H9 (cell line): ENCODE measurements at regions not wholly inside any gene's neighbourhood (a gene's known extent, or its start where the extent isn't known, plus 50 kb on each side); places are given as distances from the start of the nearest gene placed in this dataset.

Experiments used
- DNase-seq: peaks from one replicate; pipeline ENCODE4 v3.0.0-alpha.2; 2017
- H2AFZ ChIP-seq: one replicate; pipeline ENCODE4 v1.6.1; 2013; ENCODE audit warnings: mild to moderate bottlenecking, low read length, control low read depth, moderate library complexity
- H2AK5ac ChIP-seq: 2 replicates; pipeline ENCODE4 v1.6.1; 2013; ENCODE audit warnings: low read length, control low read depth, mixed read lengths; ENCODE audit not compliant: insufficient read length
- H2BK120ac ChIP-seq: one replicate; pipeline ENCODE4 v1.6.1; 2013; ENCODE audit warnings: low read depth, mild to moderate bottlenecking, low read length, control low read depth, inconsistent platforms; ENCODE audit not compliant: poor library complexity, severe bottlenecking
- H2BK12ac ChIP-seq: 2 replicates; pipeline ENCODE4 v1.6.1; 2013; ENCODE audit warnings: low read length, control low read depth, mixed read lengths, low read depth; ENCODE audit not compliant: insufficient read length
- H2BK15ac ChIP-seq: 2 replicates; pipeline ENCODE4 v1.6.1; 2013; ENCODE audit warnings: low read depth, low read length, control low read depth
- H2BK20ac ChIP-seq: one replicate; pipeline ENCODE4 v1.6.1; 2013; ENCODE audit warnings: low read depth, mild to moderate bottlenecking, low read length, control low read depth, inconsistent platforms; ENCODE audit not compliant: poor library complexity, severe bottlenecking
- H2BK5ac ChIP-seq: 2 replicates; pipeline ENCODE4 v1.6.1; 2013; ENCODE audit warnings: low read length, control low read depth, mixed read lengths; ENCODE audit not compliant: insufficient read length
- H3K14ac ChIP-seq: 2 replicates; pipeline ENCODE4 v1.6.1; 2013; ENCODE audit warnings: low read length, control low read depth; ENCODE audit not compliant: insufficient read depth
- H3K18ac ChIP-seq: 2 replicates; pipeline ENCODE4 v1.6.1; 2013; ENCODE audit warnings: low read depth, mild to moderate bottlenecking, mixed read lengths, low read length, control low read depth; ENCODE audit not compliant: insufficient read length
- H3K23ac ChIP-seq: 2 replicates; pipeline ENCODE4 v1.6.1; 2013; ENCODE audit warnings: low read length, control low read depth, mixed read lengths, low read depth; ENCODE audit not compliant: insufficient read length
- H3K23me2 ChIP-seq: 2 replicates; pipeline ENCODE4 v1.6.1; 2013; ENCODE audit warnings: low read depth, mild to moderate bottlenecking, mixed read lengths, low read length, control low read depth; ENCODE audit not compliant: insufficient read length, poor library complexity, severe bottlenecking
- H3K27ac ChIP-seq: 2 replicates; pipeline ENCODE4 v1.5.1; 2013; ENCODE audit warnings: low read length, control low read depth, mixed read lengths, low read depth; ENCODE audit not compliant: insufficient read length
- H3K27me3 ChIP-seq: 2 replicates; pipeline ENCODE4 v1.6.1; 2013; ENCODE audit warnings: low read length, control low read depth, inconsistent platforms; ENCODE audit not compliant: insufficient read depth
- H3K4ac ChIP-seq: 2 replicates; pipeline ENCODE4 v1.6.1; 2013; ENCODE audit warnings: low read depth, mild to moderate bottlenecking, control low read depth, inconsistent platforms, low read length, moderate library complexity
- H3K4me1 ChIP-seq: 2 replicates; pipeline ENCODE4 v1.6.1; 2013; ENCODE audit warnings: low read length, control low read depth, inconsistent platforms; ENCODE audit not compliant: insufficient read depth
- H3K4me2 ChIP-seq: 2 replicates; pipeline ENCODE4 v1.6.1; 2013; ENCODE audit warnings: low read length, control low read depth, mixed read lengths; ENCODE audit not compliant: insufficient read length, insufficient read depth
- H3K56ac ChIP-seq: 2 replicates; pipeline ENCODE4 v1.6.1; 2013; ENCODE audit warnings: low read depth, mild to moderate bottlenecking, mixed read lengths, low read length, control low read depth; ENCODE audit not compliant: insufficient read length
- H3K79me1 ChIP-seq: 2 replicates; pipeline ENCODE4 v1.6.1; 2013; ENCODE audit warnings: low read depth, mild to moderate bottlenecking, moderate library complexity, low read length, control low read depth, inconsistent platforms; ENCODE audit not compliant: insufficient read depth, poor library complexity, severe bottlenecking
- H3K79me2 ChIP-seq: 2 replicates; pipeline ENCODE4 v1.6.1; 2013; ENCODE audit warnings: low read length, control low read depth, inconsistent platforms; ENCODE audit not compliant: insufficient read depth
- H3K9ac ChIP-seq: 2 replicates; pipeline ENCODE4 v1.6.1; 2013; ENCODE audit warnings: low read length, control low read depth, mixed read lengths; ENCODE audit not compliant: insufficient read length; ENCODE audit errors: extremely low read depth
- H3K9me3 ChIP-seq: one replicate; pipeline ENCODE4 v1.6.1; 2013; ENCODE audit warnings: low read depth, low read length, inconsistent platforms; ENCODE audit not compliant: control insufficient read depth
- H3T11ph ChIP-seq: one replicate; pipeline ENCODE4 v1.6.1; 2013; ENCODE audit warnings: mild to moderate bottlenecking, low read length, control low read depth, inconsistent platforms
- H4K20me1 ChIP-seq: one replicate; pipeline ENCODE4 v1.6.1; 2013; ENCODE audit not compliant: control insufficient read depth, insufficient read length, insufficient read depth
- H4K5ac ChIP-seq: 2 replicates; pipeline ENCODE4 v1.6.1; 2013; ENCODE audit warnings: low read depth, mild to moderate bottlenecking, mixed read lengths, low read length, control low read depth; ENCODE audit not compliant: insufficient read length
- H4K8ac ChIP-seq: replicated peaks from 2 replicates; pipeline ENCODE4 v1.6.1; 2013; ENCODE audit warnings: low read length, control low read depth, mixed read lengths, low read depth; ENCODE audit not compliant: insufficient read length
- H4K91ac ChIP-seq: 2 replicates; pipeline ENCODE4 v1.6.1; 2013; ENCODE audit warnings: low read depth, mild to moderate bottlenecking, moderate library complexity, mixed read lengths, low read length, control low read depth; ENCODE audit not compliant: insufficient read length
- H3K27ac Mint-ChIP-seq, 3 experiments: 2 replicates in 2 of 3; 3 replicates in 1 of 3; pipeline ENCODE4 v1.8.0; 2020 to 2021; ENCODE audit warnings: mixed read lengths in 3 of 3, mild to moderate bottlenecking in 1 of 3, moderate library complexity in 1 of 3
- H3K27me3 Mint-ChIP-seq: 2 replicates; pipeline ENCODE4 v1.8.0; 2021; ENCODE audit warnings: low read depth, mild to moderate bottlenecking, moderate library complexity, mixed read lengths
- H3K36me3 Mint-ChIP-seq, 3 experiments: 2 replicates in 2 of 3; 3 replicates in 1 of 3; pipeline ENCODE4 v1.8.0; 2020 to 2021; ENCODE audit warnings: low read depth in 3 of 3, mixed read lengths in 3 of 3; ENCODE audit not compliant: insufficient read depth in 1 of 3
- H3K4me1 Mint-ChIP-seq, 2 experiments: 2 replicates each; pipeline ENCODE4 v1.8.0; 2020; ENCODE audit warnings: mixed read lengths in 2 of 2
- H3K4me3 Mint-ChIP-seq, 2 experiments: 2 replicates in 1 of 2; 3 replicates in 1 of 2; pipeline ENCODE4 v1.8.0; 2020 to 2021; ENCODE audit warnings: mild to moderate bottlenecking in 2 of 2, mixed read lengths in 2 of 2, moderate library complexity in 1 of 2
- H3K9me3 Mint-ChIP-seq, 2 experiments: 2 replicates in 1 of 2; 3 replicates in 1 of 2; pipeline ENCODE4 v1.8.0; 2020; ENCODE audit warnings: mild to moderate bottlenecking in 2 of 2, mixed read lengths in 2 of 2, moderate library complexity in 1 of 2
- CTCF ChIP-seq: fragments of 200-600 bp; sonication (generic); conservative IDR thresholded peaks from 3 replicates; pipeline ENCODE4 v1.8.0; 2021; ENCODE audit warnings: antibody characterized with exemption, mild to moderate bottlenecking
- WGBS: extraction: QIAGEN DNeasy Blood & Tissue Kit; methylation state at CpG from one replicate; pipeline ENCODE4 v1.1.7; 2013; ENCODE audit warnings: missing lambda C conversion rate, low lambda C conversion rate, mixed read lengths; ENCODE audit not compliant: insufficient read length; ENCODE audit errors: extremely low coverage; 5-methylcytosine and 5-hydroxymethylcytosine counted together

DNA sequence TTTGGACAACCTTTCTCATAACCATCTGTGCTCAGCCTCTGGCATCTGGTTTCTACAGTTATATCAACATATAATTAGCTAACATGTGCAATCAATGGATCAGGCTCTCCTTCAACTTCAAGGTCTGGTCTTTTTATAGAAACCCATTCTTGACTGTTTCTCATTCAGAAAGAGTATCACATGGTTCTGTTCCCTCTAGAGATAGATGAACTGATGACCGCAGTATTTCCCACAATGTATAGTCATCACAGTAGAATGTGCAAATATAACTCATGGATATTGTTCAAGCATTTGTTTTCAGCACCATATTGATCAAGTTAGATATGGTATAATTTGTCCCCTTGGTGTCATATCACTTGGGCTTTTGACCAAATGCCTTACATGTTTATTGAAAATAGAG lies 656.2 kb downstream of the FRK start:
- H4K8ac ChIP-seq, result no peak overlapping the region
- H4K20me1 ChIP-seq, result no peaks in the 10 kb centered on the region
- Mint-ChIP-seq H3K4me1 (no peaks in the 10 kb centered on the region), H3K4me3 (no peak overlapping the region), H3K27me3 (no peaks in the 10 kb centered on the region), H3K36me3 (peaks cover 3 to 9% (median 6%) of the 10 kb centered on the region in 3 experiments; a peak in 3 of 7 replicates), H3K9me3 (peaks cover 7 to 8% of the 10 kb centered on the region in 2 experiments), H3K27ac (no peak overlapping the region)
- no peak overlapping the region for H2BK12ac ChIP-seq
- H3K18ac ChIP-seq, result no peak overlapping the region
- H3K9me3 ChIP-seq, result no peaks in the 10 kb centered on the region
- H2BK15ac ChIP-seq, result no peak overlapping the region
- H2AFZ ChIP-seq, result no peak overlapping the region
- no peak overlapping the region for H2BK20ac ChIP-seq
- H3K4me1 ChIP-seq, result no peaks in the 10 kb centered on the region
- no peaks in the 10 kb centered on the region for H3K79me1 ChIP-seq
- H3T11ph ChIP-seq, result no peak overlapping the region
- no peak overlapping the region for H2BK120ac ChIP-seq
- H3K4ac ChIP-seq, result no peak overlapping the region
- H3K79me2 ChIP-seq, result no peaks in the 10 kb centered on the region
- H2BK5ac ChIP-seq, result no peak overlapping the region
- no peak overlapping the region for H3K23ac ChIP-seq
- no peak overlapping the region for H2AK5ac ChIP-seq
- no peak overlapping the region for H3K27ac ChIP-seq
- no peak overlapping the region for H4K5ac ChIP-seq
- no peak for DNase-seq
- no CpG with 5 or more reads among the region's 1 CpG for WGBS
- no peak overlapping the region for H3K14ac ChIP-seq
- no peak overlapping the region for H3K56ac ChIP-seq
- H3K9ac ChIP-seq, result no peak overlapping the region
- TF ChIP-seq CTCF, result no peak
- H3K27me3 ChIP-seq, result no peaks in the 10 kb centered on the region
- H3K23me2 ChIP-seq, result no peaks in the 10 kb centered on the region
- no peak overlapping the region for H4K91ac ChIP-seq
- H3K4me2 ChIP-seq, result no peak overlapping the region
